Esophagus squamous epithelium (tissue), 5 donors: ENCODE measurements at regions not wholly inside any gene's neighbourhood (a gene's known extent, or its start where the extent isn't known, plus 50 kb on each side); places are given as distances from the start of the nearest gene placed in this dataset.

Experiments
- DNase-seq: peaks from one replicate; lab custom pipeline; 2025; lab: John Stamatoyannopoulos, UW
- H3K27ac ChIP-seq, 4 donors: fragments of 200-600 bp; sonication (generic); one replicate each; pipeline ENCODE4 v1.5.1; 2016 to 2019; ENCODE audit warnings: mild to moderate bottlenecking in 1 of 4
- H3K27me3 ChIP-seq, 4 donors: fragments of 200-600 bp; sonication (generic); 1 replicate in 3 of 4; 2 replicates in 1 of 4; pipeline versions ENCODE4 v1.5.1 to v1.6.0; 2017 to 2021; ENCODE audit warnings: antibody characterized with exemption in 1 of 4
- H3K36me3 ChIP-seq, 3 donors: fragments of 200-600 bp; sonication (generic); one replicate each; pipeline ENCODE4 v1.5.1; 2016 to 2019
- H3K4me1 ChIP-seq, 3 donors: fragments of 200-600 bp; sonication (generic); one replicate each; pipeline ENCODE4 v1.5.1; 2017 to 2019
- H3K4me3 ChIP-seq, 4 donors: fragments of 200-600 bp; sonication (generic); 1 replicate in 3 of 4; 2 replicates in 1 of 4; pipeline ENCODE4 v1.5.1; 2016 to 2019; ENCODE audit warnings: mild to moderate bottlenecking in 2 of 4, moderate library complexity in 1 of 4
- H3K9me3 ChIP-seq, 3 donors: fragments of 200-600 bp; sonication (generic); one replicate each; pipeline ENCODE4 v1.5.1; 2016 to 2019
- POLR2A ChIP-seq, 4 donors: fragments of 450-650 bp; IDR thresholded peaks; one replicate each; pipeline ENCODE4 v1.6.1; 2017; ENCODE audit warnings: antibody characterized with exemption in 4 of 4, mild to moderate bottlenecking in 4 of 4, moderate library complexity in 3 of 4
- WGBS, 2 donors: methylation state at CpG; one replicate each; pipeline ENCODE4 v1.1.5; 2018; 5-methylcytosine and 5-hydroxymethylcytosine counted together
- intact Hi-C: fragments of 100-400 bp; cut with DNase I; formaldehyde crosslinking; loops from one replicate; pipeline ENCODE4 v1.15.0; 2022
- TF ChIP-seq, protein P1 (sequence below), 6 experiments: fragments of 450-650 bp in 4 of 6; fragments of 200-600 bp in 2 of 6; sonication (generic) in 2 of 6; IDR thresholded peaks; one replicate each; pipeline ENCODE4 v1.5.1; 2016 to 2019; ENCODE audit warnings: antibody characterized with exemption in 6 of 6, mild to moderate bottlenecking in 4 of 6, moderate library complexity in 4 of 6
- donor health status: DM: yes; HTN: yes; CAD: no.

DNA sequence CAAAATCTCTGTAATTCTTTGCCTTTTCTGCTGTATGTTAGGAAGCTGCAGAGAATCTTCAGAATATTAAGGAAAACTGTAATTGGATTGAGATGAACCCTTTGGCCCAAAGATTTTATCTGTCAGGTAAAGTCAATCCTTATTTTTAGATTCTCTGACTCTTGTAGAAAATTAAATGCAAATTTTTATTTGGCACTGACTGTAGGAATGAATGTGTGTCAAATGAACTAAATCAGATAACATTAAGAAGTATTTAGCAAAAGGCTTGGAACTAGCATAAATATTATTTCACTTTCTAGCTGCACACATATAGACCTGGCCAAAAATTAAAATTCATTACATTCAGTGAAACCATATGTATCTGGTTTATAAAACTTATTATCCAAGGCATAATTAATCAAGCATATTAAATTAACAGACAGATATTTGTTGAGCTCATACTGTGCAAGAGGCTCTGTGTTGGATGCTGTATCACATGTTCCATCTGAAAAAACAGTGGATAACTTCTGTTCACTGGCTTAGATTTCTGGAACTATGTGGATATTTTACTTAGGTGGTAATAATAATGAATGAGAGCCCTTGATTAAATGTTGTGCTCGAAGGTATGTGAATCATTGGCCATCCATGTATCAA, 124.8 kb downstream of the HDGFL1 start:
- TF ChIP-seq POLR2A (IDR thresholded peaks at IDR 0.05): no peak
- Histone ChIP-seq H3K27ac (no peak overlapping the region), H3K27me3 (no peaks in the 10 kb centered on the region), H3K36me3 (no peaks in the 10 kb centered on the region), H3K4me3 (no peak overlapping the region), H3K9me3 (no peaks in the 10 kb centered on the region), H3K4me1 (no peaks in the 10 kb centered on the region)
- no peak for DNase-seq
- 69 to 76% methylated on average over 1 of the region's 1 CpG for WGBS, 2 donors
- intact Hi-C loops: no loop called here

DNA sequence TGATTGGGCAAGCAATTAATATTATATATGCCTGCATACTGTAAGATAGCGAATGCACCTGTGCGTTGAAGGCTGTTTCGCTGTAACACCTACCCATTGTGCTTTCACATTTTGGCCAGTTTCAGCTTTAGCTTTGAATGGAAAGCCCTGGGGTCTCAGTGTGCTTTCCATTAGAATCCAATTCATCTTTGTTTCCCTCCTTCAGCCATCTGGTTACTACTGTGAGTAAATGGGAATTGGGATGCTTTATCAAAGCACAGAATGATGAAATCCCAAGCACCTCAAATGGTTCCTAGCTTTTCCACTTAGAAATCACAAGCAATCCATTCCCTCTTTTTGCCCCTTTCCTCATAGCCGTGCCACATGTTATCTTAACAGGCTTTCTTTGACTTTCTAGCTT, 127.1 kb downstream of the HDGFL1 start:
- H3K27ac ChIP-seq: no peak overlapping the region
- H3K27me3 ChIP-seq: no peaks in the 10 kb centered on the region
- H3K9me3 ChIP-seq: no peaks in the 10 kb centered on the region
- 92 to 95% methylated on average over 4 of the region's 4 CpGs for WGBS, 2 donors
- no peak for DNase-seq
- no peaks in the 10 kb centered on the region for H3K4me1 ChIP-seq
- TF ChIP-seq POLR2A (IDR thresholded peaks at IDR 0.05): no peak
- TF ChIP-seq, protein P1, sequence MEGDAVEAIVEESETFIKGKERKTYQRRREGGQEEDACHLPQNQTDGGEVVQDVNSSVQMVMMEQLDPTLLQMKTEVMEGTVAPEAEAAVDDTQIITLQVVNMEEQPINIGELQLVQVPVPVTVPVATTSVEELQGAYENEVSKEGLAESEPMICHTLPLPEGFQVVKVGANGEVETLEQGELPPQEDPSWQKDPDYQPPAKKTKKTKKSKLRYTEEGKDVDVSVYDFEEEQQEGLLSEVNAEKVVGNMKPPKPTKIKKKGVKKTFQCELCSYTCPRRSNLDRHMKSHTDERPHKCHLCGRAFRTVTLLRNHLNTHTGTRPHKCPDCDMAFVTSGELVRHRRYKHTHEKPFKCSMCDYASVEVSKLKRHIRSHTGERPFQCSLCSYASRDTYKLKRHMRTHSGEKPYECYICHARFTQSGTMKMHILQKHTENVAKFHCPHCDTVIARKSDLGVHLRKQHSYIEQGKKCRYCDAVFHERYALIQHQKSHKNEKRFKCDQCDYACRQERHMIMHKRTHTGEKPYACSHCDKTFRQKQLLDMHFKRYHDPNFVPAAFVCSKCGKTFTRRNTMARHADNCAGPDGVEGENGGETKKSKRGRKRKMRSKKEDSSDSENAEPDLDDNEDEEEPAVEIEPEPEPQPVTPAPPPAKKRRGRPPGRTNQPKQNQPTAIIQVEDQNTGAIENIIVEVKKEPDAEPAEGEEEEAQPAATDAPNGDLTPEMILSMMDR (IDR thresholded peaks at IDR 0.05): no peak
- H3K4me3 ChIP-seq: no peak overlapping the region
- no peaks in the 10 kb centered on the region for H3K36me3 ChIP-seq
- intact Hi-C loops: no loop called here

DNA sequence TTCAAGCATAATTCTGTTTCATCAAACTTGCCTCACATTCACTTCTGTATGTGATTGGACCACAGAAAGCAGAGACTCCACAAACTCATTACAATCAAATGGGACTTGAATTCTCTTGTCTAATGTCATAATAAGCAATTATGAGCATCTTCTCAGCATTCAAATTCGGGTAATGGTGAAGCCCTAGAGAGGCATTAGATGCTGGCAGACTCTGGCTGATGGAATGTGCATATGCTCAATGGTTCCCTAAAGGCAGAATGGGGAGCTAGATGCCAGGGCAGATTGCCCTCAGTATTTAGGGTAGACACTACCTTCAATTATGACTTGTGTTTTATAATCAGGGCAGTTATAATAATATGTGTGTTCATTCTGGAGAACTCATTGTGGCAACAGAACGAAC, 127.9 kb downstream of the HDGFL1 start:
- Histone ChIP-seq H3K4me3 (no peak overlapping the region), H3K9me3 (no peaks in the 10 kb centered on the region), H3K4me1 (no peaks in the 10 kb centered on the region), H3K36me3 (no peaks in the 10 kb centered on the region), H3K27ac (no peak overlapping the region), H3K27me3 (no peaks in the 10 kb centered on the region)
- TF ChIP-seq, protein P1 (IDR thresholded peaks at IDR 0.05): no peak
- no peak for TF ChIP-seq POLR2A (IDR thresholded peaks at IDR 0.05)
- DNase-seq: no peak
- WGBS, 2 donors: 66 to 68% methylated on average over 2 of the region's 2 CpGs
- intact Hi-C loops: no loop called here

DNA sequence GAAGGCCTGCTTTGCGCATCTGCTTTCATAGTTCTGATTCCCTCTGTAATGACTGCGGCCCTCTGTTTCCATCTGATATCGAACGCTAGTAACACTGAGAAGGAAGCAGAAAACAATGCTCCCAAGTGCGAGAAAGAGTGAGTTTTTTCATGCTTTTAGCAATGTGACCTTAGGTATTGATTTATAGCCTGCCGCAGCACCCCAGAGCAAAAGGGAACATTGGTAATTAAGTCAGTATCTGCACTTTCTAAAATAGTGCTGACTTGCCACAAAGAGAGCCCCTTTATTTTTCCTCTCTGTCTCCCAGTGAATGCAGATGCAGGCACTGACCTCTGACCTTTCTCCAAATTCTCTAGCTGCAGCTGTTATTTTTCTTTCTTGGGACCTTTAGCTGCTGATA, 129.8 kb downstream of the HDGFL1 start:
- Histone ChIP-seq H3K36me3 (no peaks in the 10 kb centered on the region), H3K4me1 (no peaks in the 10 kb centered on the region), H3K4me3 (no peak overlapping the region), H3K9me3 (no peaks in the 10 kb centered on the region), H3K27ac (no peak overlapping the region), H3K27me3 (no peaks in the 10 kb centered on the region)
- DNase-seq: no peak
- intact Hi-C loops: no loop called here
- WGBS, 2 donors: 56 to 78% methylated on average over 6 of the region's 6 CpGs
- TF ChIP-seq, protein P1 (IDR thresholded peaks at IDR 0.05): no peak
- TF ChIP-seq POLR2A (IDR thresholded peaks at IDR 0.05): no peak

DNA sequence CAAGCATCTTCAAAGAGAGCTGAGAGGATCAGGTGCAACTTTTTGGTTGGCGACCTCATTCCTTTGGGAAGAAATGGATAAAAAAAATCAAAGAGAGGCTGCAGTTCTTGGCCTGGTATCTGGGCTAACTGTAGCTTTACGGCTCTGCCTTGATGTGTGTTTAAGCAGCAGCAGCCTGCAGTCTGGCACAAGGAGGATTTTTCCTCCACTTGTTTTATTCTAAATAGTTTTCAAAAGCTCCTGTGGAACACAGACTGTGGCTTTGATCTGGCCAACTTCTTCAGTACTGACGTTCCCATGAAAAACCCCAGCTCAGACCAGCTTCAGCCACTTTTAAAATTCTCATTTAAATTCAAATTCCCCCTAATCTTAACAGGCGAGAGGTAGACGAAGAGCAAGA, 137.3 kb downstream of the HDGFL1 start:
- no peaks in the 10 kb centered on the region for H3K9me3 ChIP-seq
- DNase-seq: no peak
- H3K36me3 ChIP-seq: no peaks in the 10 kb centered on the region
- no peaks in the 10 kb centered on the region for H3K4me1 ChIP-seq
- intact Hi-C loops: no loop called here
- H3K27ac ChIP-seq: no peak overlapping the region
- H3K27me3 ChIP-seq: no peaks in the 10 kb centered on the region
- 75 to 87% methylated on average over 5 of the region's 5 CpGs for WGBS, 2 donors
- TF ChIP-seq, protein P1 (IDR thresholded peaks at IDR 0.05): no peak
- TF ChIP-seq POLR2A (IDR thresholded peaks at IDR 0.05): no peak
- no peak overlapping the region for H3K4me3 ChIP-seq

DNA sequence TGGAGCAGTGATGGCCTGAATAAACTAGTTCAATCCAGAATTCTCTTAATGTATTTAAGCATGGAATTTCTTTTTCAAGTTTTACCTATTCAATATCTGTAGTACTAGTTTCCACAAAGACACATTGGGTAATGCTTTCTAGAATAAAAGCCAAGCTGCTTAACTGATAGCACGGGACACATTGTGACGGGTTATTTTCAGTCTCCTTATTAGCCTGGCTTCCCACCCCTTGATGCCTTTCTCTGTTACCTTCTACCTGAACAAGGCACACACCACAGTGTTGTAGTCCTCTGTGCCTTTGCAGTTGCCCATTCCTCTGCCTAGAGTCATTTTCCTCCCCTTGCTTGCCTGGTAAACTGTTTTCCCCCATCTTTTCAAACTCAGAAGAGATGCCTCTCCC, 139.1 kb downstream of the HDGFL1 start:
- H3K27ac ChIP-seq: no peak overlapping the region
- intact Hi-C loops: no loop called here
- H3K9me3 ChIP-seq: no peaks in the 10 kb centered on the region
- DNase-seq: no peak
- WGBS, 2 donors: 88% methylated on average over 2 of the region's 2 CpGs
- H3K27me3 ChIP-seq: no peaks in the 10 kb centered on the region
- no peaks in the 10 kb centered on the region for H3K36me3 ChIP-seq
- no peaks in the 10 kb centered on the region for H3K4me1 ChIP-seq
- no peak overlapping the region for H3K4me3 ChIP-seq
- no peak for TF ChIP-seq POLR2A (IDR thresholded peaks at IDR 0.05)
- TF ChIP-seq, protein P1 (IDR thresholded peaks at IDR 0.05): no peak
